BJ (cell line): ENCODE measurements at regions not wholly inside any gene's neighbourhood (a gene's known extent, or its start where the extent isn't known, plus 50 kb on each side); places are given as distances from the start of the nearest gene placed in this dataset.
"Not testable (repeated sequence)": the region's sequence is repeated elsewhere in the genome, so short reads cannot be mapped to it uniquely, and the experiment has no call there.

Experiments used
- CTCF ChIA-PET: fragments of 350-600 bp; formaldehyde crosslinking; extraction: SDS; loops from one replicate; lab custom pipeline; 2021; ENCODE audit warnings: antibody characterized with exemption, inconsistent platforms; lab: Yijun Ruan, JAX
- POLR2A ChIA-PET: fragments of 300-600 bp; sonication (Branson Sonifier 250); formaldehyde crosslinking; extraction: SDS; loops from one replicate; lab custom pipeline; 2021; ENCODE audit warnings: antibody characterized with exemption; lab: Charles Lee
- DNase-seq: peaks from one replicate; pipeline ENCODE4 v3.0.0-alpha.2; 2011; ENCODE audit warnings: low read depth
- H3K27me3 ChIP-seq: 2 replicates; pipeline ENCODE4 v1.6.0; 2011; ENCODE audit warnings: low read length; ENCODE audit not compliant: control insufficient read depth, insufficient read depth
- H3K36me3 ChIP-seq: 2 replicates; pipeline ENCODE4 v1.5.1; 2011; ENCODE audit warnings: low read length; ENCODE audit not compliant: control insufficient read depth, insufficient read depth
- H3K4me3 ChIP-seq: 2 replicates; pipeline ENCODE4 v1.5.1; 2011; ENCODE audit warnings: low read depth, mild to moderate bottlenecking, control low read depth, low read length
- TF ChIP-seq, protein P1 (sequence below): IDR thresholded peaks from 2 replicates; pipeline ENCODE4 v1.5.1; 2011; ENCODE audit warnings: low read depth, mild to moderate bottlenecking, control low read depth, inconsistent platforms, low read length, moderate library complexity; ENCODE audit not compliant: insufficient read depth

DNA sequence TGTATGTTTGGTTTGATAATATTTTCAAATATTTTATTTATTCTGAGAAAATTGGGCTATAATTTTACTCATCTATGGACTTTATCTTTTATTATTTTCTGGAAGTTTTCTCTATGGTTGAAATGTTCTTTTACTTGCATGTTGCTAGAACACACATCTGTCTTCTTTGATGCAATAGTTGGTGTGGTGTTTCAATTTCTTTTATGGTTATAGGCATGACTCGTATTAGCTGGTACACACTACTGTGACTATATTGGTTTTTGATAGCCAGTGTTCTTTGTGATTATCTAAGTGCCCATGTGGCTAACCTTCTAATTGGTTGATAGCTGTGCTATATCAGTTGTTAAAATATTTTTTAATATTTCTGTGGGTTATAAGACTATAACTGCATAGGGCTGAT is 1343.3 kb upstream of the GJE1 start:
- TF ChIP-seq, protein P1, sequence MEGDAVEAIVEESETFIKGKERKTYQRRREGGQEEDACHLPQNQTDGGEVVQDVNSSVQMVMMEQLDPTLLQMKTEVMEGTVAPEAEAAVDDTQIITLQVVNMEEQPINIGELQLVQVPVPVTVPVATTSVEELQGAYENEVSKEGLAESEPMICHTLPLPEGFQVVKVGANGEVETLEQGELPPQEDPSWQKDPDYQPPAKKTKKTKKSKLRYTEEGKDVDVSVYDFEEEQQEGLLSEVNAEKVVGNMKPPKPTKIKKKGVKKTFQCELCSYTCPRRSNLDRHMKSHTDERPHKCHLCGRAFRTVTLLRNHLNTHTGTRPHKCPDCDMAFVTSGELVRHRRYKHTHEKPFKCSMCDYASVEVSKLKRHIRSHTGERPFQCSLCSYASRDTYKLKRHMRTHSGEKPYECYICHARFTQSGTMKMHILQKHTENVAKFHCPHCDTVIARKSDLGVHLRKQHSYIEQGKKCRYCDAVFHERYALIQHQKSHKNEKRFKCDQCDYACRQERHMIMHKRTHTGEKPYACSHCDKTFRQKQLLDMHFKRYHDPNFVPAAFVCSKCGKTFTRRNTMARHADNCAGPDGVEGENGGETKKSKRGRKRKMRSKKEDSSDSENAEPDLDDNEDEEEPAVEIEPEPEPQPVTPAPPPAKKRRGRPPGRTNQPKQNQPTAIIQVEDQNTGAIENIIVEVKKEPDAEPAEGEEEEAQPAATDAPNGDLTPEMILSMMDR, result no peak
- DNase-seq, result no peak

DNA sequence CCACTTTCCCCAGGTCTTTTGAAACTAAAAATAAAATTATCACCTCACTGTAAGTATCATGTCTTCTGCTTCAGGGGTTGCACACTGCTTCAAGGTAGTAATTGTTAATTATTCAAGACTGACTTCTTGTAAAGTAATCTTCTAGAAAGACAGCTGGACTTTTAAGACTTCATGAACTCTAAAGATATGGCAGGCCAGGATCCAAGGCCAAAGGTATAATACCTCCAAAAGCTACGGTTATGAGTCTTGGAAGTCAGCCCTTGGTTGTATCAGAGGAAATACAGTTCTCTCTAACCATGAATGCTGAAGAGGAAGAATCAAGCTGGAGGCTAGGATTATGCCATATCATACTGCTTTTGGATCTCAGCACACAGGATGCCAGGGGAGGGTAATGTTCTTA is 1346.8 kb upstream of the GJE1 start:
- no peak overlapping the region for H3K4me3 ChIP-seq
- DNase-seq, result no peak
- ChIA-PET CTCF (no interaction called here), POLR2A (no interaction called here)
- H3K27me3 ChIP-seq, result no peaks in the 10 kb centered on the region
- TF ChIP-seq, protein P1, result no peak
- H3K36me3 ChIP-seq, result no peaks in the 10 kb centered on the region

More for the DNA sequence above, 1343.3 kb upstream of the GJE1 start:
- CTCF ChIA-PET, result no interaction called here
- Histone ChIP-seq H3K4me3 (no peak overlapping the region), H3K36me3 (no peaks in the 10 kb centered on the region), H3K27me3 (no peaks in the 10 kb centered on the region)
- POLR2A ChIA-PET, result no interaction called here

DNA sequence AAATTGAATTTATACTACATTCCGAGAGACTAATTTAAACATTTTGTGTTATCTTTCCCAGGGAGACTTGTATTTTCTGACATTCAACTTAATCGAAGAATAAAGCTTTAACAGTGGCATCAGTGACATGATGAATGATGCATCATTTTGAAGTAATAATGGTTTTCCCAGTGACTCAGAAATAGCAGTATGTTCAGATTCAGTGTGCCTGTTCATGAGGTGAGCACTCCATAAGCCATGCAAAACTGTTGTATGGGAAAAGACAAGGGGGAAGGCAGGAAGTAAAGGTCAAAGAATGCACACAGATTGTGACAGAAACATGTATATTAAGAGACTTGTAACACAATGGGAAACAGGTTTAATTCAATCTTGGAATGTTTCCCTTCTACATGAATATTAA is 1348.2 kb upstream of the GJE1 start:
- DNase-seq, result no peak
- ChIA-PET CTCF (no interaction called here), POLR2A (no interaction called here)
- no peaks in the 10 kb centered on the region for H3K27me3 ChIP-seq
- TF ChIP-seq, protein P1, result no peak
- no peaks in the 10 kb centered on the region for H3K36me3 ChIP-seq
- no peak overlapping the region for H3K4me3 ChIP-seq

DNA sequence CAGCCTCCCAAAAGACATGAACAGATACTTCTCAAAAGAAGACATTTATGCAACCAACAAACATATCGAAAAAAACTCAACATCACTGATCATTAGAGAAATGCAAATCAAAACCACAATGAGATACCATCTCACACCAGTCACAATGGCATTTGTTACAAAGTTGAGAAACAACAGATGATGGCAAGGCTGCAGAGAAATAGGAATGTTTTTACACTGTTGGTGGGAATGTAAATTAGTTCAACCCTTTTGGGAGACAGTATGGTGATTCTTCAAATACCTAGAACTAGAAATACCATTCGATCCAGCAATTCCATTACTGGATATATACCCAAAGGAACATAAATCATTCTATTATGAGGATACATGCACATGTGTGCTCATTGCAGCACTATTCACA is 1349.2 kb upstream of the GJE1 start:
- DNase-seq, H3K27me3 ChIP-seq, POLR2A ChIA-PET, H3K4me3 ChIP-seq, CTCF ChIA-PET, H3K36me3 ChIP-seq: not testable (repeated sequence)

DNA sequence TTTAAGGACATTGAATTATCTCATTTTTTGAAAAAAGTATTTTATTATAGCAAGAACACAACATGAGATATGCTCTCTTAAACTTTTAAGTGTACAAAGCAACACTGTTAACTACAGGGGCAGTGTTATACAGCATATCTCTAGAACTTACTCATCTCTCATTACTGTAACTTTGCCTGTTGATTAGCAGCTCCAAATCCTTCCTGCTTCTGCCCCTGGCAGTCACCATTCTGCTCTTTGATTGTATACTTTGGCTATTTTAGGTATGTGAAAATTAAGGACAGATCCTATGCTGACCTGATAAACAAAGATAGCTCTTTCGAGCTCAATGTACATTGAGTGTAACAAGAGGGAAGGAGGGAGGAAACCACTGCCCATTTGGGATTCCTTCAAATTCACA is 1349.8 kb upstream of the GJE1 start:
- no peaks in the 10 kb centered on the region for H3K27me3 ChIP-seq
- no peak for DNase-seq
- H3K4me3 ChIP-seq, result no peak overlapping the region
- POLR2A ChIA-PET, result no interaction called here
- TF ChIP-seq, protein P1, result no peak
- CTCF ChIA-PET, result no interaction called here
- H3K36me3 ChIP-seq, result no peaks in the 10 kb centered on the region

DNA sequence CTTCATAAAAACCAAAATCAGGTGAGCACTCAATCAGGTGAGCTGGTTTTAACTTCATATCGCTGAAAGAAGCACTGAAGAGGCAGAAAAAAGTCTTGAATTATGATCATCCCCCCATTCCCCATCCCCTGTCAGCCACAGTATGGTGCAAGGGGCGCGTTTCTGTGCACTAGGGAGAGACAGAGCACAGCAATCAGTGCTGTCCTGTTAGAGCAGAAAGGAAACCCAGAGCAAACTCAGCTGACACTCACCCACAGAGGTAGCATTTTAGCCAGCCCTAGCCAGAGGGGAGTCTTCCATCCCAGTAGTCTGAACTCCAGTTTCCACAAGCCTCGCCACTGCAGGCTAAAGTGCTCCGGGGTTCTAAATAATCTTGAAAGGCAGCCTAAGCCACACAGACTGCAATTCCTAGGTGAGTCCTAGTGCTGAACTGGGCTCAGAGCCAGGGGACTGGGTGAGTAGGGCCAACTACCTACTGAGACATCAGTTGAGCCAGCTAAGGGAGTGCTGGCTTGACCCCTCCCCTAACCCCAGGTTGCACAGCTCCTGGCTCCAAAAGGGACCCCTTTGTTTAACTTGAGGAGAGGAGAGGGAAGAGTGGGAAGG is 1352.6 kb upstream of the GJE1 start:
- TF ChIP-seq, protein P1, result no peak
- ChIA-PET CTCF (no interaction called here), POLR2A (no interaction called here)
- Histone ChIP-seq H3K4me3 (no peak overlapping the region), H3K27me3 (no peaks in the 10 kb centered on the region), H3K36me3 (no peaks in the 10 kb centered on the region)
- no peak for DNase-seq
